ENCODE measurements at regions not wholly inside any gene's neighbourhood (a gene's known extent, or its start where the extent isn't known, plus 50 kb on each side); places are given as distances from the start of the nearest gene placed in this dataset.

DNA sequence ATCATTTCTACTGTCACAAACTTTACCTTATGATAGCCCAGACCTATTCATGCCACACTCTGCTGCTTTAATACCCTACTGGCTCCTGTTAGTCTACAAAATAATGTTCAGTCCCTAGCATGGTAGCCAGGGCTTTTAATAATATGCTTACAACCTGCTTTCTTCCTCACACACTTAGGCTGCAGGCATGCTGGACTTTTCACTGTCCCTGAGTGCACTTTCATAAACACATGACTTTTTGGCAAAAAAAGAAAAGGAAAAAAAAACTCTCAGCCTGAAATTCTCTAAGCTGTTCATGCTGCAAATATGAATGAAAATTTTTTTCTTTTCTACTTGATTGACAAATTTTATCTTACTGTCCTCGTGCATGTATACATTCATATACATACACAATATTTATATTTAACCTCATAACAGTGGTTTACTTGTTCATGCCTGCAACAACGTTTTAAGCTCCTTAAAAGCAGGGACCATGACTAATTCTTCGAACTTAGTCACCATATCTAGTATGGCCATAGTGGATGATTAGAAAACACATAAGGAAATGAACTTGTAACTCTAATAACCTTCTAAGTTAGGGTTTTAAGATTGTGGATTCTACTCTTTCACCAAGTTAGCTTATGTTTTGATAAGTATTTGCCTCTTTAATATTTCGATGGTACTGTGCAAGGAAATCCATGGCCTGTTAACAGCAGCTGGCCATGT is 229.5 kb downstream of the SPCS3 start:
- no peak overlapping the region for H3K4me3 Mint-ChIP-seq (ENCODE audit: unreplicated experiment)
- H3K9me3 Mint-ChIP-seq (ENCODE audit: unreplicated experiment): no peaks in the 10 kb centered on the region
- Histone ChIP-seq H2AFZ (ENCODE audit: low read depth, low read length) (no peak overlapping the region), H4K20me1 (ENCODE audit: insufficient read depth, low read length) (no peaks in the 10 kb centered on the region), H3K4me1 (ENCODE audit: insufficient read depth, low read length) (peaks cover 27% of the 10 kb centered on the region), H3K9me3 (ENCODE audit: insufficient read depth, low read depth, low read length) (no peaks in the 10 kb centered on the region), H3K79me2 (ENCODE audit: insufficient read depth, low read length) (no peaks in the 10 kb centered on the region), H3K4me2 (ENCODE audit: low read length) (peak overlapping the region; percentile 71), H3K27me3 (ENCODE audit: insufficient read depth, low read length) (no peaks in the 10 kb centered on the region), H3K4me3 (ENCODE audit: insufficient read depth, low read depth, low read length) (no peak overlapping the region), H3K36me3 (ENCODE audit: insufficient read depth, low read length) (no peaks in the 10 kb centered on the region), H3K9ac (ENCODE audit: low read length) (peak overlapping the region; percentile 41), H3K27ac (ENCODE audit: low read depth, low read length) (peak overlapping the region; percentile 54)
- H3K27me3 Mint-ChIP-seq (ENCODE audit: low read depth, unreplicated experiment): no peaks in the 10 kb centered on the region
- DNase-seq (ENCODE audit: low read depth): peak; percentile 60
- H3K36me3 Mint-ChIP-seq (ENCODE audit: low read depth, unreplicated experiment): no peaks in the 10 kb centered on the region
- TF ChIP-seq, protein P1, sequence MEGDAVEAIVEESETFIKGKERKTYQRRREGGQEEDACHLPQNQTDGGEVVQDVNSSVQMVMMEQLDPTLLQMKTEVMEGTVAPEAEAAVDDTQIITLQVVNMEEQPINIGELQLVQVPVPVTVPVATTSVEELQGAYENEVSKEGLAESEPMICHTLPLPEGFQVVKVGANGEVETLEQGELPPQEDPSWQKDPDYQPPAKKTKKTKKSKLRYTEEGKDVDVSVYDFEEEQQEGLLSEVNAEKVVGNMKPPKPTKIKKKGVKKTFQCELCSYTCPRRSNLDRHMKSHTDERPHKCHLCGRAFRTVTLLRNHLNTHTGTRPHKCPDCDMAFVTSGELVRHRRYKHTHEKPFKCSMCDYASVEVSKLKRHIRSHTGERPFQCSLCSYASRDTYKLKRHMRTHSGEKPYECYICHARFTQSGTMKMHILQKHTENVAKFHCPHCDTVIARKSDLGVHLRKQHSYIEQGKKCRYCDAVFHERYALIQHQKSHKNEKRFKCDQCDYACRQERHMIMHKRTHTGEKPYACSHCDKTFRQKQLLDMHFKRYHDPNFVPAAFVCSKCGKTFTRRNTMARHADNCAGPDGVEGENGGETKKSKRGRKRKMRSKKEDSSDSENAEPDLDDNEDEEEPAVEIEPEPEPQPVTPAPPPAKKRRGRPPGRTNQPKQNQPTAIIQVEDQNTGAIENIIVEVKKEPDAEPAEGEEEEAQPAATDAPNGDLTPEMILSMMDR (IDR thresholded peaks at IDR 0.05; ENCODE audit: insufficient read depth, low read depth, low read length): no peak
- TF ChIP-seq EZH2 (IDR thresholded peaks at IDR 0.05; ENCODE audit: insufficient read depth, low read length): no peak
- peak; percentile 69 for FAIRE-seq
- peaks cover 42% of the 10 kb centered on the region for H3K4me1 Mint-ChIP-seq (ENCODE audit: low read depth, unreplicated experiment)
- peak overlapping the region; percentile 58 for H3K27ac Mint-ChIP-seq (ENCODE audit: unreplicated experiment)

DNA sequence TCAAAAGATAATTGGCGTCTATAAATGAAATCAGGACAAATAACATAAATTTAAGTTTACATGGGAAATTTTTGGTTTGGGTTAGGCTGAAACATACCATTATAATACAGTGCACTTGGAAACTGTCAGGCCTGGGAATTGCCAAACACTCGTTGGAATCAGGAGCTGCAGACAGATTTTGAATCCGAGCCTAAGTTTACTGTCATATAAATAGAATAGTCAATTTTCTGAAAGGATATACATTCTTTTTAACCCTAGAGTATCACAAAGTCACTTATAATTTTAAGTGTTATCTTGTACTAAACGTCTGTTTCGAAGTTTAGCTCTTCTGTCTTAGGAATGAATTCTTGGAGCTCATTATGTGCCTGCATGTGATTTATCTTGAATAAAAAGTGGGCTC is 234.1 kb downstream of the VEGFC start:
- Histone ChIP-seq H4K20me1 (ENCODE audit: insufficient read depth, low read length) (no peaks in the 10 kb centered on the region), H3K79me2 (ENCODE audit: insufficient read depth, low read length) (no peaks in the 10 kb centered on the region), H3K4me3 (ENCODE audit: insufficient read depth, low read depth, low read length) (no peak overlapping the region), H3K4me2 (ENCODE audit: low read length) (no peak overlapping the region), H3K27me3 (ENCODE audit: insufficient read depth, low read length) (no peaks in the 10 kb centered on the region), H3K27ac (ENCODE audit: low read depth, low read length) (no peak overlapping the region), H3K36me3 (ENCODE audit: insufficient read depth, low read length) (no peaks in the 10 kb centered on the region), H3K4me1 (ENCODE audit: insufficient read depth, low read length) (no peaks in the 10 kb centered on the region), H3K9ac (ENCODE audit: low read length) (no peak overlapping the region), H3K9me3 (ENCODE audit: insufficient read depth, low read depth, low read length) (no peaks in the 10 kb centered on the region), H2AFZ (ENCODE audit: low read depth, low read length) (no peak overlapping the region)
- Mint-ChIP-seq H3K36me3 (ENCODE audit: low read depth, unreplicated experiment) (no peaks in the 10 kb centered on the region), H3K27ac (ENCODE audit: unreplicated experiment) (no peak overlapping the region), H3K27me3 (ENCODE audit: low read depth, unreplicated experiment) (no peaks in the 10 kb centered on the region), H3K9me3 (ENCODE audit: unreplicated experiment) (no peaks in the 10 kb centered on the region), H3K4me1 (ENCODE audit: low read depth, unreplicated experiment) (peaks cover 3% of the 10 kb centered on the region), H3K4me3 (ENCODE audit: unreplicated experiment) (no peak overlapping the region)
- TF ChIP-seq EZH2 (IDR thresholded peaks at IDR 0.05; ENCODE audit: insufficient read depth, low read length): no peak
- TF ChIP-seq, protein P1 (IDR thresholded peaks at IDR 0.05; ENCODE audit: insufficient read depth, low read depth, low read length): no peak
- no peak for DNase-seq (ENCODE audit: low read depth)
- no peak for FAIRE-seq

DNA sequence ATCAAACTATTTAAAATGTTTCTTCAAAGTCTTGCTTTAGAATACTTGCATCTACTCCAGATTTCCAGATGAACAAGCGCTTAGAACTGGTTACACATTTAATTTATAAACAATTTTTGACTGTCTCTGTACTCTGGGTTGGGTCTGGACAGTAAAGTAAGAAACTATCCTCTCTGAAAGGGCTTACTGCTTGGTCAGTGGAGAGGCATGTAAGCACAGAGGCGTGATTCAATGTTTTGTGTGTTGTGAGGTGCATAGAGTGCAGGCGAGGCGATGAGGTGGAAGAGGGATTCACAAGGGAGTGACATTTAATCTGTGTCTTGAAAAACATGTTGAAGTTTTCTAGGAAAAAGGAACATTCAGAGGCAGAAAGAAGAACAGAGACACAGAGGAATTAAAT is 231.4 kb downstream of the VEGFC start:
- FAIRE-seq (no peak), DNase-seq (ENCODE audit: low read depth) (peak; percentile 33)
- peaks cover 3% of the 10 kb centered on the region for H3K4me1 Mint-ChIP-seq (ENCODE audit: low read depth, unreplicated experiment)
- Histone ChIP-seq H3K4me1 (ENCODE audit: insufficient read depth, low read length) (no peaks in the 10 kb centered on the region), H3K9me3 (ENCODE audit: insufficient read depth, low read depth, low read length) (no peaks in the 10 kb centered on the region), H3K4me2 (ENCODE audit: low read length) (no peak overlapping the region), H3K36me3 (ENCODE audit: insufficient read depth, low read length) (no peaks in the 10 kb centered on the region), H4K20me1 (ENCODE audit: insufficient read depth, low read length) (no peaks in the 10 kb centered on the region), H3K27ac (ENCODE audit: low read depth, low read length) (no peak overlapping the region), H3K4me3 (ENCODE audit: insufficient read depth, low read depth, low read length) (no peak overlapping the region), H3K27me3 (ENCODE audit: insufficient read depth, low read length) (no peaks in the 10 kb centered on the region), H2AFZ (ENCODE audit: low read depth, low read length) (no peak overlapping the region), H3K79me2 (ENCODE audit: insufficient read depth, low read length) (no peaks in the 10 kb centered on the region), H3K9ac (ENCODE audit: low read length) (no peak overlapping the region)
- no peaks in the 10 kb centered on the region for H3K36me3 Mint-ChIP-seq (ENCODE audit: low read depth, unreplicated experiment)
- no peak overlapping the region for H3K27ac Mint-ChIP-seq (ENCODE audit: unreplicated experiment)
- H3K4me3 Mint-ChIP-seq (ENCODE audit: unreplicated experiment): no peak overlapping the region
- no peaks in the 10 kb centered on the region for H3K27me3 Mint-ChIP-seq (ENCODE audit: low read depth, unreplicated experiment)
- TF ChIP-seq, protein P1 (IDR thresholded peaks at IDR 0.05; ENCODE audit: insufficient read depth, low read depth, low read length): no peak
- TF ChIP-seq EZH2 (IDR thresholded peaks at IDR 0.05; ENCODE audit: insufficient read depth, low read length): no peak
- no peaks in the 10 kb centered on the region for H3K9me3 Mint-ChIP-seq (ENCODE audit: unreplicated experiment)

Measured in astrocyte (in vitro differentiated cells and primary cell).